ENCODE measurements at regions not wholly inside any gene's neighbourhood (a gene's known extent, or its start where the extent isn't known, plus 50 kb on each side); places are given as distances from the start of the nearest gene placed in this dataset.

DNA sequence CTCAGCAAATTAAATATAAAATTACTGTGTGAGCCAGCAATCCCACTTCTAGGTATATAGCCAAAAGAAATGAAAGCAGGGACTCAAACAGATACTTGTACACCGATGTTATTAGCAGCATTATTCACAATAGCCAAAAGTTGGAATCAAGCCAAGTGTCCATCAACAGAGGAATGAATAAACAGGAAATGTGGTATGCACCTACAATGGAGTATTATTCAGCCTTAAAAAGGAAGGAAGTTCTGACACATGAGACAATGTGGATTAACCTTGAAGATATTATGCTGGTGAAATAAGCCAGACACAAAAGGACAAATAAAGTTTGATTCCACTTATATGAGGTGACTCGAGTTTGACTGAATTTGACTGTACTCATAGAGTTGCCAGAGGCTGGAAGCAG, 108.3 kb upstream of the DUSP21 start:
- H3K36me3 ChIP-seq, result no peaks in the 10 kb centered on the region
- 68 to 78% methylated on average over 1 to 2 of the region's 2 CpGs for WGBS, 2 donors (ENCODE audit: low coverage in 1 of 2)
- TF ChIP-seq POLR2AphosphoS5 (IDR thresholded peaks at IDR 0.05), result no peak
- TF ChIP-seq POLR2A (IDR thresholded peaks at IDR 0.05), result no peak
- TF ChIP-seq CTCF (IDR thresholded peaks at IDR 0.05), result no peak
- no peak for TF ChIP-seq EP300 (IDR thresholded peaks at IDR 0.05; ENCODE audit: low read depth)

GRCh38 chrX:44733931-44734330, 109.9 kb upstream of the DUSP21 start:
- no peak for DNase-seq
- TF ChIP-seq CTCF (IDR thresholded peaks at IDR 0.05) (no peak), EP300 (IDR thresholded peaks at IDR 0.05; ENCODE audit: low read depth) (no peak), POLR2AphosphoS5 (IDR thresholded peaks at IDR 0.05) (no peak), POLR2A (IDR thresholded peaks at IDR 0.05) (no peak)
- intact Hi-C loops (cut with DNase I; ENCODE audit: low total_unique reads), result no loop called here
- no peaks in the 10 kb centered on the region for H3K36me3 ChIP-seq
- H3K9me3 ChIP-seq, result no peaks in the 10 kb centered on the region
- H3K27me3 ChIP-seq, result no peaks in the 10 kb centered on the region
- no peaks in the 10 kb centered on the region for H3K4me1 ChIP-seq
- no peak overlapping the region for H3K27ac ChIP-seq
- H3K4me3 ChIP-seq, result no peak overlapping the region
- in situ Hi-C loops (cut with MboI; ENCODE audit: low pct_ligation_motif_present in 1 of 4, low pct_unique_long_range_greater_than_20kb in 1 of 4, low sequenced_read_pairs in 3 of 4), result no loop called here

More for the DNA sequence above, 108.3 kb upstream of the DUSP21 start:
- Histone ChIP-seq H3K9me3 (no peaks in the 10 kb centered on the region), H3K4me1 (no peaks in the 10 kb centered on the region), H3K27ac (no peak overlapping the region), H3K27me3 (no peaks in the 10 kb centered on the region), H3K4me3 (no peak overlapping the region)
- in situ Hi-C loops (cut with MboI; ENCODE audit: low pct_ligation_motif_present in 1 of 4, low pct_unique_long_range_greater_than_20kb in 1 of 4, low sequenced_read_pairs in 3 of 4), result no loop called here
- intact Hi-C loops (cut with DNase I; ENCODE audit: low total_unique reads), result no loop called here
- no peak for DNase-seq

GRCh38 chrX:44731160-44731559, 112.7 kb upstream of the DUSP21 start:
- no peak for DNase-seq
- Histone ChIP-seq H3K9me3 (no peaks in the 10 kb centered on the region), H3K4me3 (no peak overlapping the region), H3K4me1 (no peaks in the 10 kb centered on the region), H3K27ac (no peak overlapping the region), H3K27me3 (no peaks in the 10 kb centered on the region), H3K36me3 (no peaks in the 10 kb centered on the region)
- in situ Hi-C loops (cut with MboI; ENCODE audit: low pct_ligation_motif_present in 1 of 4, low pct_unique_long_range_greater_than_20kb in 1 of 4, low sequenced_read_pairs in 3 of 4) (no loop called here), intact Hi-C loops (cut with DNase I; ENCODE audit: low total_unique reads) (no loop called here)
- 43% methylated on average over 2 of the region's 2 CpGs; no CpG with 5 or more reads in 1 of the 2 donors for WGBS, 2 donors (ENCODE audit: low coverage in 1 of 2)
- no peak for TF ChIP-seq POLR2AphosphoS5 (IDR thresholded peaks at IDR 0.05)
- no peak for TF ChIP-seq POLR2A (IDR thresholded peaks at IDR 0.05)
- TF ChIP-seq EP300 (IDR thresholded peaks at IDR 0.05; ENCODE audit: low read depth), result no peak
- no peak for TF ChIP-seq CTCF (IDR thresholded peaks at IDR 0.05)

DNA sequence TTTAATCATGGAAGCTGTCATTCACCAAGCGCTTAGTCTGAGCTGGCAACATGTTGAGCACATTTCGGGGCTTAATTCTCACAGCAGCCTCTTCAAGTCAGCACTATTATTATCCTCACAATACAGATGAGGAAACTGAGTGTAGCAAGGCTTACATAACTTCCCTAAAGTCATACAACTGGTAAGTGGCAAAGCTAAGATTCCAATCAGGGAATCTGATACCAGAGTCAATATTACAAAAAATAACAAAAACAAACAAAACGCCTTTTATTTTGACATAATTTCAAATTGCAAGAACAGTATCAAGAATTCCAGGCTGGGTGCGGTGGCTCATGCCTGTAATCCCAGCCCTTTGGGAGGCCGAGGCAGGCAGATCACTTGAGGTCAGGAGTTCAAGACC, 120.4 kb upstream of the DUSP21 start:
- 89% methylated on average over 5 of the region's 5 CpGs; no CpG with 5 or more reads in 1 of the 2 donors for WGBS, 2 donors (ENCODE audit: low coverage in 1 of 2)
- intact Hi-C loops (cut with DNase I; ENCODE audit: low total_unique reads), result no loop called here

GRCh38 chrX:44708470-44708869, 135.4 kb upstream of the DUSP21 start:
- Histone ChIP-seq H3K4me1 (no peaks in the 10 kb centered on the region), H3K36me3 (no peaks in the 10 kb centered on the region), H3K27me3 (no peaks in the 10 kb centered on the region), H3K27ac (no peak overlapping the region), H3K9me3 (no peaks in the 10 kb centered on the region), H3K4me3 (no peak overlapping the region)
- TF ChIP-seq POLR2AphosphoS5 (IDR thresholded peaks at IDR 0.05) (no peak), CTCF (IDR thresholded peaks at IDR 0.05) (no peak), EP300 (IDR thresholded peaks at IDR 0.05; ENCODE audit: low read depth) (no peak), POLR2A (IDR thresholded peaks at IDR 0.05) (no peak)
- intact Hi-C loops (cut with DNase I; ENCODE audit: low total_unique reads) (no loop called here), in situ Hi-C loops (cut with MboI; ENCODE audit: low pct_ligation_motif_present in 1 of 4, low pct_unique_long_range_greater_than_20kb in 1 of 4, low sequenced_read_pairs in 3 of 4) (no loop called here)
- DNase-seq, result no peak
- 60 to 75% methylated on average over 1 to 5 of the region's 5 CpGs for WGBS, 2 donors (ENCODE audit: low coverage in 1 of 2)

More for the DNA sequence above, 120.4 kb upstream of the DUSP21 start:
- in situ Hi-C loops (cut with MboI; ENCODE audit: low pct_ligation_motif_present in 1 of 4, low pct_unique_long_range_greater_than_20kb in 1 of 4, low sequenced_read_pairs in 3 of 4), result no loop called here
- no peak overlapping the region for H3K27ac ChIP-seq
- no peak for DNase-seq
- H3K27me3 ChIP-seq, result no peaks in the 10 kb centered on the region
- no peaks in the 10 kb centered on the region for H3K4me1 ChIP-seq
- no peak for TF ChIP-seq POLR2AphosphoS5 (IDR thresholded peaks at IDR 0.05)
- H3K9me3 ChIP-seq, result no peaks in the 10 kb centered on the region
- no peaks in the 10 kb centered on the region for H3K36me3 ChIP-seq
- H3K4me3 ChIP-seq, result no peak overlapping the region
